SK-N-MC (cell line): ENCODE measurements at regions not wholly inside any gene's neighbourhood (a gene's known extent, or its start where the extent isn't known, plus 50 kb on each side); places are given as distances from the start of the nearest gene placed in this dataset.

Experiments used
- EZH2 ChIP-seq: fragments of 200-600 bp; sonication (generic); IDR thresholded peaks from one replicate; pipeline ENCODE4 v1.6.1; 2017; ENCODE audit warnings: antibody characterized with exemption
- FOXP2 ChIP-seq: optimal IDR thresholded peaks from 2 replicates; pipeline ENCODE3; 2011; ENCODE audit warnings: mild to moderate bottlenecking, moderate library complexity; ENCODE audit not compliant: insufficient read depth; ENCODE audit errors: extremely low read length, control extremely low read depth
- POLR2AphosphoS5 ChIP-seq: IDR thresholded peaks from 2 replicates; pipeline ENCODE4 v1.6.1; 2012; ENCODE audit warnings: mild to moderate bottlenecking, low read depth, low read length, borderline replicate concordance

GRCh38 chr14:38870296-38870836, 232.7 kb downstream of the SEC23A start:
- no peak for TF ChIP-seq POLR2AphosphoS5
- no peak for TF ChIP-seq FOXP2
- no peak for TF ChIP-seq EZH2
